ENCODE measurements at regions not wholly inside any gene's neighbourhood (a gene's known extent, or its start where the extent isn't known, plus 50 kb on each side); places are given as distances from the start of the nearest gene placed in this dataset.

DNA sequence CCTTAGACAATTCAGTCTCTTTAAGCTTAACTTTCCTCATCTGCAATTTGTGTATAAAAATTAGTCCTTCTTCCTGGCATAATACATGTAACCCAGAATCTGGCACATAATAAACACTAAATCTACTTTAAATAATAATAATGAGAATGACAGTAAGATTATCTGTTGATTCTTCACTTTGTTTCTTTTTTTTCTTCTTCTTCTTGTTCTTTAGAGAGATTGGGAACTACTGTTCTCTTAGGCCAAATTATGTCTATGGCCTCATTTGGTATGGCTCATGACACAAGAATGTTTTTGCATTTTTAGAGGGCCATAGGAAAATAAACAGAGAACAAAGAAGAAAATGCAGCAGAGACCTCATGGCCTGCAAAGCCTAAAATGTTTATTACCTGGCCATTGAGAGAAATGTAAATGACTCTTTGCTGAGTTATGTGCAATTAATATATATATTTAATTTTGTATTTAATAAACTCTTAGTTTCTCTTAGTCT, 275.8 kb downstream of the SLC6A15 start:
- Histone ChIP-seq H3K36me3 (ENCODE audit: insufficient read depth, low read length) (no peaks in the 10 kb centered on the region), H3K9me3 (ENCODE audit: low read length) (no peaks in the 10 kb centered on the region), H3K4me1 (ENCODE audit: insufficient read depth, low read length) (no peaks in the 10 kb centered on the region), H3K27ac (ENCODE audit: low read depth, low read length) (no peak overlapping the region), H3K4me3 (ENCODE audit: low read length) (no peak overlapping the region), H3K27me3 (ENCODE audit: insufficient read depth, low read length, poor library complexity, severe bottlenecking) (no peaks in the 10 kb centered on the region)
- DNase-seq = no peak
- CTCF ChIA-PET = no interaction called here
- POLR2A ChIA-PET = no interaction called here
- no peaks in the 10 kb centered on the region for H3K4me1 Mint-ChIP-seq
- no peak overlapping the region for H3K27ac Mint-ChIP-seq
- no peak overlapping the region for H3K4me3 Mint-ChIP-seq
- no peaks in the 10 kb centered on the region for H3K36me3 Mint-ChIP-seq
- no peaks in the 10 kb centered on the region for H3K27me3 Mint-ChIP-seq
- peaks cover 0 to 31% (median 0%) of the 10 kb centered on the region in 5 donors for H3K9me3 Mint-ChIP-seq

GRCh38 chr12:84634526-84634925, 278.1 kb downstream of the SLC6A15 start:
- Histone ChIP-seq H3K4me1 (ENCODE audit: insufficient read depth, low read length) (no peaks in the 10 kb centered on the region), H3K27ac (ENCODE audit: low read depth, low read length) (no peak overlapping the region), H3K36me3 (ENCODE audit: insufficient read depth, low read length) (no peaks in the 10 kb centered on the region), H3K9me3 (ENCODE audit: low read length) (no peaks in the 10 kb centered on the region), H3K27me3 (ENCODE audit: insufficient read depth, low read length, poor library complexity, severe bottlenecking) (no peaks in the 10 kb centered on the region), H3K4me3 (ENCODE audit: low read length) (no peak overlapping the region)
- Mint-ChIP-seq H3K4me1 (no peaks in the 10 kb centered on the region), H3K27me3 (no peaks in the 10 kb centered on the region), H3K27ac (no peak overlapping the region), H3K4me3 (no peak overlapping the region), H3K36me3 (no peaks in the 10 kb centered on the region), H3K9me3 (peaks cover 0 to 28% (median 0%) of the 10 kb centered on the region in 5 donors)
- POLR2A ChIA-PET = no interaction called here
- DNase-seq = no peak
- CTCF ChIA-PET = no interaction called here

DNA sequence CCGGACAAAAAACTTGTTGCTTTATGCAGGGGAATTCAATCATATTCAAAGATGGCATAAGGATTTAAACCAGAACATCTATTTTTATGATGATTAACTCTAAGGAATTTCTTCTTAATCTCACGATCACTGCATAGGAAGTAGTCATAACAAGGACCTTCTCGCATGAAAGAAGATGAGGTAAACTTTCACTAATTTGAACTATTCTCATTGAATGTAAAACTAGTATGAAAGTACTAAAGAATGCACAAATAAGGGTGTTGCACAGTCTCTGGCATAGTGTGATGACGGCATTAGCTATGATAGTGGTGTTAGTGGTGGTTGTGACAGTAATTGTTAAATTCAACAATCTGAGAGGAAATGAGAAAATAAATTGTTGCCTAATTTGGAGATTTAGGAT, 280.0 kb downstream of the SLC6A15 start:
- Histone ChIP-seq H3K27me3 (ENCODE audit: insufficient read depth, low read length, poor library complexity, severe bottlenecking) (no peaks in the 10 kb centered on the region), H3K27ac (ENCODE audit: low read depth, low read length) (no peak overlapping the region), H3K4me1 (ENCODE audit: insufficient read depth, low read length) (no peaks in the 10 kb centered on the region), H3K4me3 (ENCODE audit: low read length) (no peak overlapping the region), H3K9me3 (ENCODE audit: low read length) (no peaks in the 10 kb centered on the region), H3K36me3 (ENCODE audit: insufficient read depth, low read length) (no peaks in the 10 kb centered on the region)
- Mint-ChIP-seq H3K27ac (no peak overlapping the region), H3K4me1 (no peaks in the 10 kb centered on the region), H3K36me3 (no peaks in the 10 kb centered on the region), H3K9me3 (peaks cover 0 to 29% (median 0%) of the 10 kb centered on the region in 5 donors), H3K27me3 (no peaks in the 10 kb centered on the region), H3K4me3 (no peak overlapping the region)
- ChIA-PET CTCF (no interaction called here), POLR2A (no interaction called here)
- no peak for DNase-seq

DNA sequence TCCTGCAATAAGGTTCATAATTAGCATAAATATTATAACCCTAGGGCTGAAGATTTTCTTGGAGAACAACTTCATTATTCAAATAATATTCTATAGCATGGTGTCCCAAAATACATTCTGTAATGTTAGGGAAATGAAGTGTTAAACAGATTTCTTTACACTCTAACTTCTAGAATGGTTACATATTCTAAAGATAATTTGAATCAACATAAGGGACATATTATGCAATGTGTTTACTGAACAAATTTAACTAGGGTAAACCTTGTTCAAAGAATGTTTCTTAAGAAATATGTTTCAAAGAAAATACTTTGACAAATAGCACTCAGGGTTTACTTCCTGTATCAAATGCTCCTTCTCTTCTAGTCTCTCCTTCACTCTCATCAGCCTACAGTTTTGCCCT, 281.6 kb downstream of the SLC6A15 start:
- H3K36me3 Mint-ChIP-seq = no peaks in the 10 kb centered on the region
- ChIA-PET CTCF (no interaction called here), POLR2A (no interaction called here)
- H3K27me3 Mint-ChIP-seq = no peaks in the 10 kb centered on the region
- H3K27ac Mint-ChIP-seq = no peak overlapping the region
- H3K27me3 ChIP-seq (ENCODE audit: insufficient read depth, low read length, poor library complexity, severe bottlenecking) = no peaks in the 10 kb centered on the region
- peaks cover 0 to 34% (median 0%) of the 10 kb centered on the region in 5 donors for H3K9me3 Mint-ChIP-seq
- H3K4me3 Mint-ChIP-seq = no peak overlapping the region
- no peaks in the 10 kb centered on the region for H3K4me1 Mint-ChIP-seq
- no peaks in the 10 kb centered on the region for H3K9me3 ChIP-seq (ENCODE audit: low read length)
- no peaks in the 10 kb centered on the region for H3K4me1 ChIP-seq (ENCODE audit: insufficient read depth, low read length)
- DNase-seq = no peak
- H3K4me3 ChIP-seq (ENCODE audit: low read length) = no peak overlapping the region
- no peak overlapping the region for H3K27ac ChIP-seq (ENCODE audit: low read depth, low read length)
- no peaks in the 10 kb centered on the region for H3K36me3 ChIP-seq (ENCODE audit: insufficient read depth, low read length)

GRCh38 chr12:84627593-84627992, 285.0 kb downstream of the SLC6A15 start:
- H3K36me3 ChIP-seq (ENCODE audit: insufficient read depth, low read length) = no peaks in the 10 kb centered on the region
- DNase-seq = no peak
- no peaks in the 10 kb centered on the region for H3K27me3 Mint-ChIP-seq
- H3K9me3 ChIP-seq (ENCODE audit: low read length) = no peaks in the 10 kb centered on the region
- H3K9me3 Mint-ChIP-seq = peaks cover 0 to 19% (median 1%) of the 10 kb centered on the region in 5 donors
- no peak overlapping the region for H3K27ac ChIP-seq (ENCODE audit: low read depth, low read length)
- H3K4me3 ChIP-seq (ENCODE audit: low read length) = no peak overlapping the region
- no peaks in the 10 kb centered on the region for H3K4me1 ChIP-seq (ENCODE audit: insufficient read depth, low read length)
- POLR2A ChIA-PET = no interaction called here
- CTCF ChIA-PET = no interaction called here
- H3K4me3 Mint-ChIP-seq = no peak overlapping the region
- H3K36me3 Mint-ChIP-seq = no peaks in the 10 kb centered on the region
- no peaks in the 10 kb centered on the region for H3K4me1 Mint-ChIP-seq
- no peak overlapping the region for H3K27ac Mint-ChIP-seq
- no peaks in the 10 kb centered on the region for H3K27me3 ChIP-seq (ENCODE audit: insufficient read depth, low read length, poor library complexity, severe bottlenecking)

GRCh38 chr12:84624601-84625000, 288.0 kb downstream of the SLC6A15 start:
- H3K9me3 ChIP-seq (ENCODE audit: low read length) = no peaks in the 10 kb centered on the region
- no peaks in the 10 kb centered on the region for H3K36me3 ChIP-seq (ENCODE audit: insufficient read depth, low read length)
- no peaks in the 10 kb centered on the region for H3K27me3 Mint-ChIP-seq

DNA sequence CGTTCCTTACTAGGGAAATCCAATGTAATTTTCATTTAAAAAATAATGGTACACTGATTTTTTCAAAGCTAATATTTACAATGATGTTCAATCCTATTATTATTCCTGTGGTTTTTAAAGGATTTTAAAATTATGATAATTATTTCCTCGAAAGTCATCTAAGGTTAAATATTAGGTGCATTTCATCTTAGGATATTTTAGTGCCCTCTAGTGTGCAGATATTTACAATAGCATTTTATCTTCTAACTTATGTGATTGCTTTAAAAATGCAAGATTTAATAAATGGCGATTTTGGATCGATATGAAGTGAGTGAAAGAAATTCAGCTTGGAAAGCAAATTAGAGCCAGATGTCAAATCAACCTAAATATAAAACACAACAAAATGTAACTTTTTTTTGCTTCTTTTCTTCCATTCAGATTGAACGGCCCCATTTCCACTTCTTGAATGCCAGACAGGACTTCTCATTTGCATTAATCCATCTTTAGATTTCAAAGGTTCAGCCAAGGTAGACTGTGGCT, 293.5 kb downstream of the SLC6A15 start:
- ChIA-PET POLR2A (no interaction called here), CTCF (no interaction called here)
- Mint-ChIP-seq H3K36me3 (no peaks in the 10 kb centered on the region), H3K4me3 (no peak overlapping the region), H3K27ac (no peak overlapping the region), H3K27me3 (no peaks in the 10 kb centered on the region), H3K4me1 (no peaks in the 10 kb centered on the region), H3K9me3 (peaks cover 0 to 18% (median 3%) of the 10 kb centered on the region in 5 donors)
- no peaks in the 10 kb centered on the region for H3K36me3 ChIP-seq (ENCODE audit: insufficient read depth, low read length)
- no peaks in the 10 kb centered on the region for H3K27me3 ChIP-seq (ENCODE audit: insufficient read depth, low read length, poor library complexity, severe bottlenecking)
- no peak overlapping the region for H3K4me3 ChIP-seq (ENCODE audit: low read length)
- no peak for DNase-seq
- no peaks in the 10 kb centered on the region for H3K9me3 ChIP-seq (ENCODE audit: low read length)
- H3K4me1 ChIP-seq (ENCODE audit: insufficient read depth, low read length) = no peaks in the 10 kb centered on the region
- no peak overlapping the region for H3K27ac ChIP-seq (ENCODE audit: low read depth, low read length)

More at GRCh38 chr12:84624601-84625000, 288.0 kb downstream of the SLC6A15 start:
- H3K4me1 ChIP-seq (ENCODE audit: insufficient read depth, low read length) = no peaks in the 10 kb centered on the region
- ChIA-PET CTCF (no interaction called here), POLR2A (no interaction called here)
- Mint-ChIP-seq H3K4me1 (no peaks in the 10 kb centered on the region), H3K9me3 (peaks cover 0 to 24% (median 1%) of the 10 kb centered on the region in 5 donors), H3K27ac (no peak overlapping the region), H3K36me3 (no peaks in the 10 kb centered on the region), H3K4me3 (no peak overlapping the region)
- H3K4me3 ChIP-seq (ENCODE audit: low read length) = no peak overlapping the region
- H3K27me3 ChIP-seq (ENCODE audit: insufficient read depth, low read length, poor library complexity, severe bottlenecking) = no peaks in the 10 kb centered on the region
- H3K27ac ChIP-seq (ENCODE audit: low read depth, low read length) = no peak overlapping the region
- DNase-seq = no peak

DNA sequence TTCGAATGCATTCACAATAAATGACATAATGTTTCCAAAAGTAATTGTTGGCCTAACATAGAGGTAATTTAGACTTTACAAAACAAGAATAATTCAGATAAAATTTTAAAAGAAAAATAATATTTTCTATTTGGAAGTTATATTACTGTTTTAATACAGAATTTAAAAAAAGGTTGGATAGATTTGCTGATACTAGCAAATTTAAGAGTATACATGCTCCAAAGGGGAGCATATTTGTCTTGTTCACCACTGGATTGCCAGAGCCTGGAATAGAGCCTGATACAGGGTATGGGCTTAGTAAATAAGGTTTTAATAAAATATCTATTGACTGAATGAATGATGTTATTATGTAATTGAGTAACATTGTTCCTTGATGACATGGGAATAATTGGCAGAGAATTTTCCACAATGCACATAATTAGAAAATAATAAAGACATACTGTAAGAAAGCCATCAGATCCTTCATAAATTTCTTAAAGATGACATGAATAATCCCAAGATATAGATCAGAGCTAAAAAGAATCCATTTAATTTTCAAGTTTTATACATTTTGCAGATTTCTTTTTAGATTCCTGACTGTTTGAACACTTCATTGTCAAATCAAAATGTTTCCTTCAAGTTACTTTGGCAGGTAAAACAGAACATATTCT, 305.3 kb downstream of the SLC6A15 start:
- CTCF ChIA-PET = no interaction called here

More for the DNA sequence above, 305.3 kb downstream of the SLC6A15 start:
- no peaks in the 10 kb centered on the region for H3K4me1 ChIP-seq (ENCODE audit: insufficient read depth, low read length)
- POLR2A ChIA-PET = no interaction called here
- no peaks in the 10 kb centered on the region for H3K36me3 ChIP-seq (ENCODE audit: insufficient read depth, low read length)
- Mint-ChIP-seq H3K36me3 (no peaks in the 10 kb centered on the region), H3K4me1 (no peaks in the 10 kb centered on the region), H3K9me3 (peaks cover 2 to 11% (median 4%) of the 10 kb centered on the region in 5 donors), H3K27ac (no peak overlapping the region), H3K27me3 (no peaks in the 10 kb centered on the region), H3K4me3 (no peak overlapping the region)
- no peak for DNase-seq
- no peak overlapping the region for H3K27ac ChIP-seq (ENCODE audit: low read depth, low read length)
- H3K27me3 ChIP-seq (ENCODE audit: insufficient read depth, low read length, poor library complexity, severe bottlenecking) = no peaks in the 10 kb centered on the region
- no peak overlapping the region for H3K4me3 ChIP-seq (ENCODE audit: low read length)
- no peaks in the 10 kb centered on the region for H3K9me3 ChIP-seq (ENCODE audit: low read length)
